H1 (cell line): ENCODE measurements at regions not wholly inside any gene's neighbourhood (a gene's known extent, or its start where the extent isn't known, plus 50 kb on each side); places are given as distances from the start of the nearest gene placed in this dataset.

Source experiments
- CTCF ChIA-PET: fragments of 300-600 bp; sonication (Branson Sonifier 250); formaldehyde crosslinking; loops from one replicate; lab custom pipeline; 2021; ENCODE audit not compliant: partially characterized antibody; lab: Charles Lee
- POLR2A ChIA-PET: fragments of 300-600 bp; sonication (Branson Sonifier 250); formaldehyde crosslinking; loops from one replicate; lab custom pipeline; 2021; ENCODE audit warnings: inconsistent platforms; ENCODE audit not compliant: partially characterized antibody; lab: Charles Lee
- DNase-seq, 2 experiments: peaks; one replicate each; pipeline versions ENCODE4 v3.0.0 to v3.0.0-alpha.2; 2010 to 2022; ENCODE audit warnings: low spot score in 2 of 2, low read depth in 1 of 2, mixed read lengths in 1 of 2
- FAIRE-seq: peaks from 2 replicates; lab custom pipeline; 2011; peaks lifted over from hg19 to GRCh38; lab: Jason Lieb, UNC
- H2AFZ ChIP-seq: 2 replicates; pipeline ENCODE4 v1.8.1; 2012; ENCODE audit warnings: low read length, inconsistent platforms
- H2AK5ac ChIP-seq: 2 replicates; pipeline ENCODE4 v1.6.1; 2013; ENCODE audit warnings: low read depth, low read length
- H2BK120ac ChIP-seq: replicated peaks from 2 replicates; pipeline ENCODE3; 2013; ENCODE audit warnings: low read depth, low read length, inconsistent platforms
- H2BK12ac ChIP-seq: 2 replicates; pipeline ENCODE4 v1.6.1; 2013; ENCODE audit warnings: low read depth, low read length
- H2BK15ac ChIP-seq: 2 replicates; pipeline ENCODE4 v1.6.1; 2013; ENCODE audit warnings: low read length
- H2BK20ac ChIP-seq: 2 replicates; pipeline ENCODE4 v1.6.1; 2013; ENCODE audit warnings: low read length
- H2BK5ac ChIP-seq: 2 replicates; pipeline ENCODE4 v1.6.1; 2013; ENCODE audit warnings: low read depth, low read length
- H3K14ac ChIP-seq: 2 replicates; pipeline ENCODE4 v1.6.1; 2013; ENCODE audit warnings: inconsistent platforms; ENCODE audit not compliant: insufficient read length
- H3K18ac ChIP-seq: 2 replicates; pipeline ENCODE4 v1.6.1; 2013; ENCODE audit warnings: low read length; ENCODE audit errors: extremely low read depth
- H3K23ac ChIP-seq: 2 replicates; pipeline ENCODE4 v1.6.1; 2013; ENCODE audit warnings: inconsistent platforms; ENCODE audit not compliant: insufficient read length
- H3K23me2 ChIP-seq: 2 replicates; pipeline ENCODE4 v1.6.1; 2013; ENCODE audit warnings: low read depth, low read length
- H3K27ac ChIP-seq: 2 replicates; pipeline ENCODE4 v1.6.1; 2011; ENCODE audit warnings: low read depth, low read length, inconsistent platforms
- H3K27me3 ChIP-seq, 4 experiments: replicated peaks in 1 of 4; 1 replicate in 1 of 4; 2 replicates in 3 of 4; pipeline versions ENCODE4 v1.6.1 to v1.8.1; 2011 to 2013; ENCODE audit warnings: low read length in 3 of 4, mild to moderate bottlenecking in 3 of 4, inconsistent platforms in 2 of 4, mixed read lengths in 2 of 4, moderate library complexity in 1 of 4; ENCODE audit not compliant: control insufficient read depth in 3 of 4, insufficient read depth in 3 of 4; ENCODE audit errors: extremely low read depth in 1 of 4
- H3K36me3 ChIP-seq, 4 experiments: 2 replicates each; pipeline versions ENCODE4 v1.6.1 to v1.8.1; 2011 to 2013; ENCODE audit warnings: mild to moderate bottlenecking in 4 of 4, low read length in 3 of 4, moderate library complexity in 2 of 4, control low read depth in 1 of 4, inconsistent platforms in 1 of 4; ENCODE audit not compliant: insufficient read depth in 4 of 4, control insufficient read depth in 2 of 4
- H3K4ac ChIP-seq: replicated peaks from 2 replicates; pipeline ENCODE3; 2013; ENCODE audit warnings: low read length, low read depth, mixed read lengths, inconsistent platforms; ENCODE audit not compliant: insufficient read length
- H3K4me1 ChIP-seq, 4 experiments: replicated peaks in 1 of 4; 1 replicate in 1 of 4; 2 replicates in 3 of 4; pipeline versions ENCODE4 v1.6.1 to v1.8.1; 2011 to 2013; ENCODE audit warnings: low read length in 3 of 4, inconsistent platforms in 2 of 4, mixed read lengths in 1 of 4; ENCODE audit not compliant: insufficient read depth in 4 of 4, control insufficient read depth in 3 of 4
- H3K4me2 ChIP-seq, 2 experiments: 2 replicates each; pipeline versions ENCODE4 v1.6.1 to v1.8.1; 2011 to 2013; ENCODE audit warnings: low read depth in 2 of 2, low read length in 2 of 2, control low read depth in 1 of 2, inconsistent platforms in 1 of 2, mild to moderate bottlenecking in 1 of 2; ENCODE audit not compliant: insufficient read depth in 1 of 2
- H3K4me3 ChIP-seq, 4 experiments: fragments of 200-600, 300-600 bp in 1 of 4; sonication (generic), shearing (Covaris generic), sonication (Bioruptor Twin) in 1 of 4; 2 replicates each; pipeline versions ENCODE4 v1.5.1 to v1.8.1; 2011 to 2016; ENCODE audit warnings: low read length in 4 of 4, low read depth in 3 of 4, control low read depth in 2 of 4, inconsistent platforms in 2 of 4, mild to moderate bottlenecking in 2 of 4, mixed read lengths in 1 of 4, moderate library complexity in 1 of 4; ENCODE audit not compliant: insufficient read depth in 2 of 4; ENCODE audit errors: extremely low read depth in 1 of 4
- H3K56ac ChIP-seq: replicated peaks from 2 replicates; pipeline ENCODE3; 2013; ENCODE audit warnings: low read depth, mild to moderate bottlenecking, mixed read lengths, low read length, inconsistent platforms; ENCODE audit not compliant: insufficient read length
- H3K79me1 ChIP-seq: 2 replicates; pipeline ENCODE4 v1.6.1; 2013; ENCODE audit warnings: low read depth, low read length, control low read depth
- H3K79me2 ChIP-seq, 2 experiments: 2 replicates each; pipeline versions ENCODE4 v1.6.1 to v1.8.1; 2012 to 2013; ENCODE audit warnings: low read length in 2 of 2, mild to moderate bottlenecking in 2 of 2, inconsistent platforms in 1 of 2; ENCODE audit not compliant: insufficient read depth in 2 of 2, control insufficient read depth in 1 of 2
- H3K9ac ChIP-seq, 4 experiments: replicated peaks in 1 of 4; 1 replicate in 1 of 4; 2 replicates in 3 of 4; pipeline versions ENCODE4 v1.6.1 to v1.8.1; 2011 to 2013; ENCODE audit warnings: low read depth in 3 of 4, low read length in 3 of 4, control low read depth in 2 of 4, mild to moderate bottlenecking in 2 of 4, moderate library complexity in 2 of 4, inconsistent platforms in 1 of 4; ENCODE audit errors: extremely low read depth in 1 of 4
- H3K9me3 ChIP-seq, 2 experiments: 2 replicates each; pipeline versions ENCODE4 v1.6.1 to v1.8.1; 2012 to 2013; ENCODE audit warnings: mild to moderate bottlenecking in 2 of 2, moderate library complexity in 2 of 2, control low read depth in 1 of 2, inconsistent platforms in 1 of 2, low read depth in 1 of 2, low read length in 1 of 2, mixed read lengths in 1 of 2; ENCODE audit not compliant: insufficient read depth in 2 of 2
- H4K20me1 ChIP-seq, 2 experiments: replicated peaks in 1 of 2; 2 replicates each; pipeline versions ENCODE3 to v1.8.1; 2011 to 2013; ENCODE audit warnings: inconsistent platforms in 2 of 2, low read length in 2 of 2, mild to moderate bottlenecking in 1 of 2; ENCODE audit not compliant: insufficient read depth in 2 of 2, control insufficient read depth in 1 of 2
- H4K5ac ChIP-seq: 2 replicates; pipeline ENCODE4 v1.6.1; 2013; ENCODE audit warnings: low read length, low read depth, mixed read lengths, inconsistent platforms; ENCODE audit not compliant: insufficient read length
- H4K8ac ChIP-seq: 2 replicates; pipeline ENCODE4 v1.8.0; 2013; ENCODE audit warnings: mild to moderate bottlenecking, moderate library complexity, low read length, inconsistent platforms; ENCODE audit not compliant: insufficient read depth; ENCODE audit errors: extremely low read depth
- H4K91ac ChIP-seq: replicated peaks from 2 replicates; pipeline ENCODE3; 2013; ENCODE audit warnings: low read length, mixed read lengths, inconsistent platforms; ENCODE audit not compliant: insufficient read length
- CEBPB ChIP-seq: IDR thresholded peaks from 2 replicates; pipeline ENCODE4 v1.6.1; 2012; ENCODE audit warnings: low read depth, low read length
- EZH2 ChIP-seq: fragments of 200-600 bp; sonication (generic); IDR thresholded peaks from 2 replicates; pipeline ENCODE4 v1.7.1; 2012; ENCODE audit warnings: low read depth, mild to moderate bottlenecking, moderate library complexity, low read length, inconsistent platforms; ENCODE audit not compliant: severe bottlenecking
- KDM4A ChIP-seq: IDR thresholded peaks from one replicate; pipeline ENCODE4 v1.7.1; 2012; ENCODE audit warnings: low read depth, mild to moderate bottlenecking, moderate library complexity, low read length, inconsistent platforms; ENCODE audit not compliant: severe bottlenecking
- PHF8 ChIP-seq: fragments of 200-600 bp; sonication (generic); conservative IDR thresholded peaks from 2 replicates; pipeline ENCODE4 v1.7.1; 2012; ENCODE audit warnings: low read depth, mild to moderate bottlenecking, inconsistent platforms, low read length, moderate library complexity
- POLR2A ChIP-seq, 2 experiments: IDR thresholded peaks; 1 replicate in 1 of 2; 2 replicates in 1 of 2; pipeline ENCODE4 v1.6.1; 2011; ENCODE audit warnings: low read depth in 2 of 2, low read length in 2 of 2, mild to moderate bottlenecking in 2 of 2; ENCODE audit errors: control extremely low read depth in 1 of 2
- SP4 ChIP-seq: IDR thresholded peaks from 2 replicates; pipeline ENCODE4 v1.6.1; 2012; ENCODE audit warnings: low read length, inconsistent platforms

GRCh38 chr5:145554399-145554798 is 280.7 kb downstream of the PRELID2 start:
- H3K9me3 ChIP-seq = no peaks in the 10 kb centered on the region
- H4K8ac ChIP-seq = no peak overlapping the region
- no peak overlapping the region for H3K27ac ChIP-seq
- POLR2A ChIA-PET = no interaction called here
- no peak for FAIRE-seq
- no peaks in the 10 kb centered on the region for H3K79me2 ChIP-seq
- TF ChIP-seq EZH2 (no peak), KDM4A (no peak), POLR2A (IDR thresholded peaks at IDR 0.05; ENCODE audit: control extremely low read depth in 1 of 2, low read depth in 2 of 2, low read length in 2 of 2) (no peak), SP4 (no peak), CEBPB (no peak), PHF8 (no peak)
- no peak for DNase-seq
- no peak overlapping the region for H3K9ac ChIP-seq
- no peak overlapping the region for H3K23ac ChIP-seq
- H2BK120ac ChIP-seq = no peak overlapping the region
- no peaks in the 10 kb centered on the region for H3K27me3 ChIP-seq
- no peak overlapping the region for H3K4ac ChIP-seq
- peaks cover 0 to 4% (median 0%) of the 10 kb centered on the region in 4 experiments; a peak in 1 of 7 replicates for H3K4me1 ChIP-seq
- H4K20me1 ChIP-seq = no peaks in the 10 kb centered on the region
- no peak overlapping the region for H4K91ac ChIP-seq
- no peak overlapping the region for H3K4me2 ChIP-seq
- H3K18ac ChIP-seq = no peak overlapping the region
- no peak overlapping the region for H3K56ac ChIP-seq
- H2AFZ ChIP-seq = no peak overlapping the region
- H2BK20ac ChIP-seq = no peak overlapping the region
- H2BK12ac ChIP-seq = no peak overlapping the region
- H2BK5ac ChIP-seq = no peak overlapping the region
- no peak overlapping the region for H2AK5ac ChIP-seq
- H3K23me2 ChIP-seq = no peaks in the 10 kb centered on the region
- H3K36me3 ChIP-seq = no peaks in the 10 kb centered on the region
- CTCF ChIA-PET = no interaction called here
- no peaks in the 10 kb centered on the region for H3K79me1 ChIP-seq
- no peak overlapping the region for H2BK15ac ChIP-seq
- no peak overlapping the region for H3K14ac ChIP-seq
- no peak overlapping the region for H3K4me3 ChIP-seq
- H4K5ac ChIP-seq = no peak overlapping the region
